Activated CD8-positive, alpha-beta T cell treated with anti-CD3 and anti-CD28 coated beads for 36 hours (primary cell): ENCODE measurements at regions not wholly inside any gene's neighbourhood (a gene's known extent, or its start where the extent isn't known, plus 50 kb on each side); places are given as distances from the start of the nearest gene placed in this dataset.

Source experiments
- ATAC-seq: fragments of 200-7000 bp; cut with Tn5 transposase; one replicate; pipeline ENCODE4 v1.10.0; 2021; ENCODE audit warnings: mild to moderate bottlenecking, moderate library complexity
- CTCF ChIA-PET: fragments of 350-600 bp; sonication (Branson Sonifier 250); formaldehyde crosslinking; loops from one replicate; lab custom pipeline; 2021; ENCODE audit warnings: antibody characterized with exemption; lab: Charles Lee
- POLR2A ChIA-PET: fragments of 350-600 bp; sonication (Branson Sonifier 250); formaldehyde crosslinking; loops from one replicate; lab custom pipeline; 2021; ENCODE audit warnings: antibody characterized with exemption; lab: Charles Lee
- DNase-seq: peaks from one replicate; pipeline ENCODE4 v3.0.0-alpha.2; 2020
- H3K27ac Mint-ChIP-seq: one replicate; pipeline ENCODE4 v1.8.0; 2021; ENCODE audit warnings: mild to moderate bottlenecking, mixed read lengths
- H3K27me3 Mint-ChIP-seq: one replicate; pipeline ENCODE4 v1.8.0; 2021; ENCODE audit warnings: mixed read lengths
- H3K36me3 Mint-ChIP-seq: one replicate; pipeline ENCODE4 v1.8.0; 2021; ENCODE audit warnings: low read depth, mixed read lengths
- H3K4me1 Mint-ChIP-seq: one replicate; pipeline ENCODE4 v1.8.0; 2021; ENCODE audit warnings: low read depth, mixed read lengths
- H3K4me3 Mint-ChIP-seq: one replicate; pipeline ENCODE4 v1.8.0; 2021; ENCODE audit warnings: mild to moderate bottlenecking, moderate library complexity, mixed read lengths
- H3K9me3 Mint-ChIP-seq: one replicate; pipeline ENCODE4 v1.8.0; 2021; ENCODE audit warnings: mixed read lengths
- CTCF ChIP-seq: fragments of 200-600 bp; IDR thresholded peaks from one replicate; pipeline ENCODE4 v1.8.0; 2022; ENCODE audit warnings: antibody characterized with exemption, mild to moderate bottlenecking
- intact Hi-C: fragments of 100-400 bp; cut with micrococcal nuclease; formaldehyde crosslinking; loops from one replicate; pipeline ENCODE4 v1.10.0; 2022

- TF ChIP-seq CTCF, result no peak
- no peak for ATAC-seq
- H3K9me3 Mint-ChIP-seq, result no peaks in the 10 kb centered on the region
- no peaks in the 10 kb centered on the region for H3K27me3 Mint-ChIP-seq
- CTCF ChIA-PET, result no interaction called here
- no peaks in the 10 kb centered on the region for H3K4me1 Mint-ChIP-seq
- POLR2A ChIA-PET, result no interaction called here
- no peak for DNase-seq
- no peak overlapping the region for H3K4me3 Mint-ChIP-seq
- H3K27ac Mint-ChIP-seq, result no peak overlapping the region
- intact Hi-C loops, result no loop called here
- no peaks in the 10 kb centered on the region for H3K36me3 Mint-ChIP-seq
Observed at GRCh38 chr2:208711598-208711997, 305.0 kb downstream of the PTH2R start.

- H3K36me3 Mint-ChIP-seq, result no peaks in the 10 kb centered on the region
- no peaks in the 10 kb centered on the region for H3K27me3 Mint-ChIP-seq
- CTCF ChIA-PET, result no interaction called here
- H3K9me3 Mint-ChIP-seq, result no peaks in the 10 kb centered on the region
- intact Hi-C loops, result no loop called here
- no peaks in the 10 kb centered on the region for H3K4me1 Mint-ChIP-seq
- ATAC-seq (no peak), DNase-seq (no peak)
- H3K27ac Mint-ChIP-seq, result no peak overlapping the region
- TF ChIP-seq CTCF, result no peak
- H3K4me3 Mint-ChIP-seq, result no peak overlapping the region
- POLR2A ChIA-PET, result no interaction called here
Observed at GRCh38 chr2:208713066-208713745, 306.6 kb downstream of the PTH2R start.

GRCh38 chr2:208718828-208719227 is 312.2 kb downstream of the PTH2R start:
- H3K9me3 Mint-ChIP-seq, result no peaks in the 10 kb centered on the region
- no peak overlapping the region for H3K4me3 Mint-ChIP-seq
- no peaks in the 10 kb centered on the region for H3K36me3 Mint-ChIP-seq
- POLR2A ChIA-PET, result no interaction called here
- no peaks in the 10 kb centered on the region for H3K27me3 Mint-ChIP-seq
- intact Hi-C loops, result no loop called here
- no peak for ATAC-seq
- no peak overlapping the region for H3K27ac Mint-ChIP-seq
- CTCF ChIA-PET, result no interaction called here
- no peak for TF ChIP-seq CTCF
- no peak for DNase-seq
- H3K4me1 Mint-ChIP-seq, result no peaks in the 10 kb centered on the region

- Mint-ChIP-seq H3K4me1 (no peaks in the 10 kb centered on the region), H3K27ac (no peak overlapping the region), H3K9me3 (peaks cover 5% of the 10 kb centered on the region), H3K27me3 (no peaks in the 10 kb centered on the region), H3K4me3 (no peak overlapping the region), H3K36me3 (no peaks in the 10 kb centered on the region)
- ChIA-PET POLR2A (no interaction called here), CTCF (no interaction called here)
- intact Hi-C loops, result no loop called here
- DNase-seq (no peak), ATAC-seq (no peak)
- no peak for TF ChIP-seq CTCF
Observed at GRCh38 chr2:208722731-208723130, 316.1 kb downstream of the PTH2R start.

GRCh38 chr2:208725280-208725679 is 318.7 kb downstream of the PTH2R start:
- no peak for TF ChIP-seq CTCF
- no peaks in the 10 kb centered on the region for H3K27me3 Mint-ChIP-seq
- H3K4me3 Mint-ChIP-seq, result no peak overlapping the region

More at GRCh38 chr2:208725280-208725679, 318.7 kb downstream of the PTH2R start:
- POLR2A ChIA-PET, result no interaction called here
- DNase-seq (no peak), ATAC-seq (no peak)
- CTCF ChIA-PET, result no interaction called here
- H3K36me3 Mint-ChIP-seq, result no peaks in the 10 kb centered on the region
- peaks cover 5% of the 10 kb centered on the region for H3K9me3 Mint-ChIP-seq
- H3K27ac Mint-ChIP-seq, result no peak overlapping the region
- intact Hi-C loops, result no loop called here
- no peaks in the 10 kb centered on the region for H3K4me1 Mint-ChIP-seq
